ENCODE measurements at regions not wholly inside any gene's neighbourhood (a gene's known extent, or its start where the extent isn't known, plus 50 kb on each side); places are given as distances from the start of the nearest gene placed in this dataset.

DNA sequence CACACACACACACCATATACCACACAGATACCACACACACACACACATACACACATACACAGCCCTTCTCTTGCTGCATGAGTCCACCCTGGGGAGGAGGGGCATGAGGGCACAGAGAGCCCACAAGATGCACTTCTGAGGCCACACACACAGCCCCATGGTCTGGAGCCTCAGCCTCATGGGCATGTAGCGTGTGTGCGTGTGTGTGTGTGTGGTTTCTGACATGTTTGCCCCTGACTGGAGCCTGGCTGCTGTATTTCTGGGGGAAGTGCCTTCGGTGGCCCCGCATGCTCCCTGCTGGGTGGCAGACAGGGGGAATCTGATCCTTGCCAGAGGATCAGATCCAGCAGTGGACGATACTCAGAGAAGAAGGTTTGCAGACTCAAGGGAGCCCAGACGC, 97.0 kb upstream of the PRR5 start:
- POLR2A ChIA-PET (ENCODE audit: partially characterized antibody): no interaction called here
- H3K4me1 Mint-ChIP-seq: no peaks in the 10 kb centered on the region
- Histone ChIP-seq H3K4me1 (ENCODE audit: insufficient read depth, low read length) (no peaks in the 10 kb centered on the region), H3K27me3 (ENCODE audit: insufficient read depth, low read length) (no peaks in the 10 kb centered on the region), H3K4me3 (ENCODE audit: low read length in 2 of 2) (no peak overlapping the region), H3K36me3 (ENCODE audit: insufficient read depth, low read length) (no peaks in the 10 kb centered on the region), H3K9me3 (ENCODE audit: control insufficient read depth in 1 of 2, low read length in 2 of 2) (no peaks in the 10 kb centered on the region), H3K27ac (ENCODE audit: low read depth, low read length) (no peak overlapping the region)
- H3K36me3 Mint-ChIP-seq: no peaks in the 10 kb centered on the region
- no peak overlapping the region for H3K4me3 Mint-ChIP-seq
- peaks cover 8 to 9% of the 10 kb centered on the region in 2 donors for H3K27me3 Mint-ChIP-seq
- intact Hi-C loops (cut with micrococcal nuclease): no loop called here
- no peak overlapping the region for H3K27ac Mint-ChIP-seq
- CTCF ChIA-PET (ENCODE audit: partially characterized antibody): no interaction called here
- H3K9me3 Mint-ChIP-seq: peaks cover 0 to 5% (median 0%) of the 10 kb centered on the region in 8 donors
- no peak for DNase-seq

DNA sequence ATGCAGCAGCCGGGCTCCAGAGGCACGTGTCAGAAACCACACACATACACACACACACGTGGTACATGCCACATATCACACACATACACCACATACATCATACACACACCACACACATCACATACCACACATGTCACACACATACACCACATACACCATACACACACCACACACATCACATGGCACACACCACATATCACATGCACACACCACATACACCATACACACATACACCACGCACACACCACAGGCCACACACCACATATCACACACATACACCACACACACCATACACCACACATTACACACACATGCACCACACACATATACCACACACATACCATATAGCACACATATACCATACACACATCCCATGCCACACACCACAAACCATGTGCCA, 97.5 kb upstream of the PRR5 start:
- no peak overlapping the region for H3K27ac Mint-ChIP-seq

DNA sequence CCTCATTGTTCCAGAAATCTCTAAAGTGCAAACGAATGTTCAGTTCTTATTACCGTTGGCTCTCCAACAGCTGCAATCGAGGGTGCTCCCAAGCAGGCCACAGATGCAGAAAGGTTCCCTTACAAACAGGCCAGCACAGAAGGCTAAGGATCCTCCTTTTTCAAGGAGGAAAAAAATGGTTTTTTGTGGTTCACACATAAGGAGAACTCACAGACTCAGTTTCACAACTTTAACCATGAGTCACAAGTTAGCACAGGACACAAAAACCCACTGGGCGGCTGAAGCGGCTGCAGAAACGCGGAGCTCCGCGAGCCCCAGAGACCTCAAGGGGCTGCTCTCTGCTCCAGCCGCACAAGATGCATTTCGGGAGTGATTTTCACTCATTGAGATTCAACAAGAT, 98.2 kb upstream of the PRR5 start:
- Histone ChIP-seq H3K27ac (ENCODE audit: low read depth, low read length) (no peak overlapping the region), H3K27me3 (ENCODE audit: insufficient read depth, low read length) (no peaks in the 10 kb centered on the region), H3K4me3 (ENCODE audit: low read length in 2 of 2) (no peak overlapping the region), H3K9me3 (ENCODE audit: control insufficient read depth in 1 of 2, low read length in 2 of 2) (no peaks in the 10 kb centered on the region), H3K36me3 (ENCODE audit: insufficient read depth, low read length) (no peaks in the 10 kb centered on the region), H3K4me1 (ENCODE audit: insufficient read depth, low read length) (no peaks in the 10 kb centered on the region)
- ChIA-PET CTCF (ENCODE audit: partially characterized antibody) (no interaction called here), POLR2A (ENCODE audit: partially characterized antibody) (no interaction called here)
- H3K36me3 Mint-ChIP-seq: no peaks in the 10 kb centered on the region
- intact Hi-C loops (cut with micrococcal nuclease): no loop called here
- H3K4me1 Mint-ChIP-seq: no peaks in the 10 kb centered on the region
- no peak overlapping the region for H3K4me3 Mint-ChIP-seq
- no peak overlapping the region for H3K27ac Mint-ChIP-seq
- H3K9me3 Mint-ChIP-seq: no peaks in the 10 kb centered on the region
- peaks cover 8 to 9% of the 10 kb centered on the region in 2 donors for H3K27me3 Mint-ChIP-seq
- DNase-seq: no peak

More for the DNA sequence above, 97.5 kb upstream of the PRR5 start:
- H3K9me3 Mint-ChIP-seq: no peaks in the 10 kb centered on the region
- no peak overlapping the region for H3K4me3 Mint-ChIP-seq
- Histone ChIP-seq H3K4me1 (ENCODE audit: insufficient read depth, low read length) (no peaks in the 10 kb centered on the region), H3K27me3 (ENCODE audit: insufficient read depth, low read length) (no peaks in the 10 kb centered on the region), H3K4me3 (ENCODE audit: low read length in 2 of 2) (no peak overlapping the region), H3K9me3 (ENCODE audit: control insufficient read depth in 1 of 2, low read length in 2 of 2) (no peaks in the 10 kb centered on the region), H3K36me3 (ENCODE audit: insufficient read depth, low read length) (no peaks in the 10 kb centered on the region), H3K27ac (ENCODE audit: low read depth, low read length) (no peak overlapping the region)
- peaks cover 8 to 9% of the 10 kb centered on the region in 2 donors for H3K27me3 Mint-ChIP-seq
- DNase-seq: no peak
- no peaks in the 10 kb centered on the region for H3K4me1 Mint-ChIP-seq
- intact Hi-C loops (cut with micrococcal nuclease): no loop called here
- ChIA-PET POLR2A (ENCODE audit: partially characterized antibody) (no interaction called here), CTCF (ENCODE audit: partially characterized antibody) (no interaction called here)
- H3K36me3 Mint-ChIP-seq: no peaks in the 10 kb centered on the region

DNA sequence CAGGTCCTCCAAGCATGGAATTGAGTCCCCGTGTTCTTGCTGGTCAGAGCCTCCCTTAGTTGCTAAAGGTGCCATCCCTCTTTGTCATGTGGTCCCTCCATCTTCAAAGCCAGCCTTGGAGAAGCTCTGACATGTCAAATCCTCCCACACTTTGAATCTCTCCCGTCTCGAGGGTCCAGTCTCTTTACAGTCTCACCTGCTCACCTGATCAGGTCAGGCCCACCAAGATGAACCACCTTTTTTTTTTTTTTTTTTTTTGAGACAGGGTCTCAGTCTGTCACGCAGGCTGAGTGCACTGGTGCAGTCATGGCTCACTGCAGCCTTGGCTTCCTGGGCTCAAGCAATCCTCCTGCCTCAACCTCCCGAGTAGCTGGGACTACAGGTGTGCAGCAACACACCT, 100.3 kb upstream of the PRR5 start:
- Mint-ChIP-seq H3K27ac (no peak overlapping the region), H3K27me3 (peaks cover 7 to 9% of the 10 kb centered on the region in 2 donors), H3K9me3 (no peaks in the 10 kb centered on the region), H3K36me3 (no peaks in the 10 kb centered on the region), H3K4me1 (no peaks in the 10 kb centered on the region), H3K4me3 (no peak overlapping the region)
- intact Hi-C loops (cut with micrococcal nuclease): no loop called here
- H3K27me3 ChIP-seq (ENCODE audit: insufficient read depth, low read length): no peaks in the 10 kb centered on the region
- H3K27ac ChIP-seq (ENCODE audit: low read depth, low read length): no peak overlapping the region
- no peak overlapping the region for H3K4me3 ChIP-seq (ENCODE audit: low read length in 2 of 2)
- ChIA-PET CTCF (ENCODE audit: partially characterized antibody) (no interaction called here), POLR2A (ENCODE audit: partially characterized antibody) (no interaction called here)
- no peaks in the 10 kb centered on the region for H3K9me3 ChIP-seq (ENCODE audit: control insufficient read depth in 1 of 2, low read length in 2 of 2)
- DNase-seq: no peak
- H3K36me3 ChIP-seq (ENCODE audit: insufficient read depth, low read length): no peaks in the 10 kb centered on the region
- H3K4me1 ChIP-seq (ENCODE audit: insufficient read depth, low read length): no peaks in the 10 kb centered on the region

DNA sequence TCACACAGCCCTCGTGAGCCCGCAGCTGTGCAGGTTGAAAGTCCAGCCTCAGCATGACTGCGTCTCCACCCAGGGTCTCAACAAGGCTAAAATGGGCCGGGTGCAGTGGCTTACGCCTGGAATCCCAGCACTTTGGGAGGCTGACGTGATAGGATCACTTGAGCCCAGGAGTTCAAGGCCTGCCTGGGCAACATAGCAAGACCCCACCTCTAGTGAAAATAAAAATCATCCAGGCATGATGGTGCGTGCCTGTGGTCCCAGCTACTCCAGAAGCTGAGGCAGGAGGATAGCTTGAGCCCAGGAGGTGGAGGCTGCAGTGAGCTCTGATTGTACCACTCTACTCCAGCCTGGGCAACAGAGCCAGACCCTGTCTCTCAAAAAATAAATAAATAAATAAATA, 100.8 kb upstream of the PRR5 start:
- Mint-ChIP-seq H3K27ac (no peak overlapping the region), H3K36me3 (no peaks in the 10 kb centered on the region), H3K4me1 (no peaks in the 10 kb centered on the region), H3K4me3 (no peak overlapping the region), H3K27me3 (peaks cover 8 to 9% of the 10 kb centered on the region in 2 donors), H3K9me3 (no peaks in the 10 kb centered on the region)
- Histone ChIP-seq H3K27ac (ENCODE audit: low read depth, low read length) (no peak overlapping the region), H3K4me3 (ENCODE audit: low read length in 2 of 2) (no peak overlapping the region), H3K4me1 (ENCODE audit: insufficient read depth, low read length) (no peaks in the 10 kb centered on the region), H3K36me3 (ENCODE audit: insufficient read depth, low read length) (no peaks in the 10 kb centered on the region), H3K27me3 (ENCODE audit: insufficient read depth, low read length) (no peaks in the 10 kb centered on the region), H3K9me3 (ENCODE audit: control insufficient read depth in 1 of 2, low read length in 2 of 2) (no peaks in the 10 kb centered on the region)
- CTCF ChIA-PET (ENCODE audit: partially characterized antibody): no interaction called here
- POLR2A ChIA-PET (ENCODE audit: partially characterized antibody): no interaction called here
- intact Hi-C loops (cut with micrococcal nuclease): no loop called here
- no peak for DNase-seq

DNA sequence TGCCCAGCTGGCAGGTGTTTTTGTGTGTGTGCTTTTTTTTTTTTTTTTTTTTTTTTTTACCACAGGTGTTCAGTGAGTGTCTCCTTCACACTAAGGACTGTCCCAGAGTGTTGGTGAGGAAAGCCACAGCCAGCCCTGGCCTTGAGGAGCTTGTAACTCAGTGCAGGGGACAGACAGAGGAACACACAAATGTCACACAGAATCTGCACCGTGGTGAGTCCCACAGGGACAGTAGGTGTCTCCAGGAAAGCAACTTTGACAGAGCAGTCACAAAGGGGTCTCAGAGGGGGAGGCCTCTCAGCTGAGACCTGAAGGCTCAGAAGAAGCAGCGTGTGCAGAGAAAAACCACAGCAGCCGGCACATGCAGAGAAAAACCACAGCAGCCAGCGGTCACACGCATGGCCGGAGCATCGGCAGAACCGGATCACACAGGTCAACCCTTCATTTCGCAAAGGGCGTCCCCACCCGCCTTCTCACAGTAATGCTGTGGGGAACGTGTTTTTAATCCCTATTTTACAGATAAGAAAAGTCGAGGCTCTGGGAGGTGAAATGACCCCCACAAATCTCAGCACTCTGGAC, 101.7 kb upstream of the PRR5 start:
- Histone ChIP-seq H3K27me3 (ENCODE audit: insufficient read depth, low read length) (no peaks in the 10 kb centered on the region), H3K4me1 (ENCODE audit: insufficient read depth, low read length) (no peaks in the 10 kb centered on the region), H3K27ac (ENCODE audit: low read depth, low read length) (no peak overlapping the region), H3K4me3 (ENCODE audit: low read length in 2 of 2) (no peak overlapping the region), H3K9me3 (ENCODE audit: control insufficient read depth in 1 of 2, low read length in 2 of 2) (no peaks in the 10 kb centered on the region), H3K36me3 (ENCODE audit: insufficient read depth, low read length) (no peaks in the 10 kb centered on the region)
- intact Hi-C loops (cut with micrococcal nuclease): no loop called here
- Mint-ChIP-seq H3K4me3 (no peak overlapping the region), H3K27me3 (peaks cover 10 to 12% of the 10 kb centered on the region in 2 donors), H3K36me3 (no peaks in the 10 kb centered on the region), H3K27ac (no peak overlapping the region), H3K4me1 (peaks cover 0 to 4% (median 0%) of the 10 kb centered on the region in 4 donors), H3K9me3 (no peaks in the 10 kb centered on the region)
- CTCF ChIA-PET (ENCODE audit: partially characterized antibody): interaction anchor here (0.9 to 1.4 kb wide), 2 partner anchors 10 to 85 kb away, joined by 3 to 4 read pairs; no protein-coding TSS in a partner anchor
- POLR2A ChIA-PET (ENCODE audit: partially characterized antibody): no interaction called here
- DNase-seq: no peak

DNA sequence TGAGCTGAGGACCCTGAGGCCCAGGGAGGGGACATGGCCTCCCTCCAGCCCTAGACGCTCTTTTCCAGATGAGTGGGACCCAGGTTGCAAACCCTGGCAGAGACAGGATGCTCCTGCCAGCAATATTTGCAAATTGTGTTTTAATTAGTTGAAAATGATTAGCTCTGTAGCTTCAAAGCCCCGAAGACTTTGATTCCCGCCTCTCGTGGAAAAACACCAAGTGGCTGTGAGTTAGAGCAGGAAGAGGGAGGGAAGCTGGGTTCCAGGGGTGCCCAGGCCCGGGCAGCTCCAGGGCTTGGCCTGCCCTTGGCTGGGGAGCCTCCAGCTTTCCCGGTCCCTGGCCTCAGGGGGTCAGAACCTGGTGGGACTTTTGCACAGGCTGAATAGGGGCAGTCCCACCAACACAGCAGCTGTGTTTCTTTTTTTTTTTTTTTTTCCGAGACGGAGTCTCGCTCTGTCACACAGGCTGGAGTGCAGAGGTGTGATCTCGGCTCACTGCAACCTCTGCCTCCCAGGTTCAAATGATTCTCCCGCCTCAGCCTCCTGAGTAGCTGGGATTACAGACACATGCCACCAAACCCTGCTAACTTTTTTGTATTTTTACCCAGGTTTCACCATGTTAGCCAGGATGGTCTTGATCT, 101.6 kb upstream of the RTL6 start:
- Mint-ChIP-seq H3K27ac (no peak overlapping the region), H3K36me3 (no peaks in the 10 kb centered on the region), H3K27me3 (peaks cover 13 to 16% of the 10 kb centered on the region in 2 donors), H3K9me3 (no peaks in the 10 kb centered on the region), H3K4me1 (peaks cover 0 to 4% (median 0%) of the 10 kb centered on the region in 4 donors), H3K4me3 (no peak overlapping the region)
- intact Hi-C loops (cut with micrococcal nuclease): no loop called here
- H3K36me3 ChIP-seq (ENCODE audit: insufficient read depth, low read length): no peaks in the 10 kb centered on the region
- H3K27ac ChIP-seq (ENCODE audit: low read depth, low read length): no peak overlapping the region
- H3K4me1 ChIP-seq (ENCODE audit: insufficient read depth, low read length): no peaks in the 10 kb centered on the region
- H3K27me3 ChIP-seq (ENCODE audit: insufficient read depth, low read length): no peaks in the 10 kb centered on the region
- no peak for DNase-seq
- no peak overlapping the region for H3K4me3 ChIP-seq (ENCODE audit: low read length in 2 of 2)
- H3K9me3 ChIP-seq (ENCODE audit: control insufficient read depth in 1 of 2, low read length in 2 of 2): no peaks in the 10 kb centered on the region
- ChIA-PET POLR2A (ENCODE audit: partially characterized antibody) (no interaction called here), CTCF (ENCODE audit: partially characterized antibody) (interaction anchor here (0.9 to 1.4 kb wide), 2 partner anchors 9 to 85 kb away, joined by 3 to 4 read pairs; no protein-coding TSS in a partner anchor)

Data from CD4-positive, alpha-beta memory T cell (primary cell).